Chondrocyte (in vitro differentiated cells): ENCODE measurements at regions not wholly inside any gene's neighbourhood (a gene's known extent, or its start where the extent isn't known, plus 50 kb on each side); places are given as distances from the start of the nearest gene placed in this dataset.

Experiments used
- DNase-seq: peaks from one replicate; pipeline ENCODE4 v3.0.0; 2021; ENCODE audit warnings: mixed read lengths, low spot score
- H3K27ac Mint-ChIP-seq: one replicate; pipeline ENCODE4 v1.8.0; 2021; ENCODE audit warnings: mild to moderate bottlenecking, moderate library complexity, mixed read lengths; ENCODE audit not compliant: unreplicated experiment
- H3K27me3 Mint-ChIP-seq: 2 replicates; pipeline ENCODE4 v1.8.0; 2021; ENCODE audit warnings: low read depth, mixed read lengths
- H3K36me3 Mint-ChIP-seq: 2 replicates; pipeline ENCODE4 v1.8.0; 2021; ENCODE audit warnings: low read depth, mixed read lengths
- H3K4me1 Mint-ChIP-seq: 2 replicates; pipeline ENCODE4 v1.8.0; 2021; ENCODE audit warnings: low read depth, mild to moderate bottlenecking, mixed read lengths
- H3K4me3 Mint-ChIP-seq: one replicate; pipeline ENCODE4 v1.8.0; 2021; ENCODE audit warnings: mild to moderate bottlenecking, moderate library complexity, mixed read lengths; ENCODE audit not compliant: unreplicated experiment
- H3K9me3 Mint-ChIP-seq: 2 replicates; pipeline ENCODE4 v1.8.0; 2021; ENCODE audit warnings: low read depth, mixed read lengths
- TF ChIP-seq, protein P1 (sequence below): fragments of 200-600 bp; sonication (generic); IDR thresholded peaks from 2 replicates; pipeline ENCODE4 v1.5.0; 2021; ENCODE audit warnings: antibody characterized with exemption, mild to moderate bottlenecking, moderate library complexity

DNA sequence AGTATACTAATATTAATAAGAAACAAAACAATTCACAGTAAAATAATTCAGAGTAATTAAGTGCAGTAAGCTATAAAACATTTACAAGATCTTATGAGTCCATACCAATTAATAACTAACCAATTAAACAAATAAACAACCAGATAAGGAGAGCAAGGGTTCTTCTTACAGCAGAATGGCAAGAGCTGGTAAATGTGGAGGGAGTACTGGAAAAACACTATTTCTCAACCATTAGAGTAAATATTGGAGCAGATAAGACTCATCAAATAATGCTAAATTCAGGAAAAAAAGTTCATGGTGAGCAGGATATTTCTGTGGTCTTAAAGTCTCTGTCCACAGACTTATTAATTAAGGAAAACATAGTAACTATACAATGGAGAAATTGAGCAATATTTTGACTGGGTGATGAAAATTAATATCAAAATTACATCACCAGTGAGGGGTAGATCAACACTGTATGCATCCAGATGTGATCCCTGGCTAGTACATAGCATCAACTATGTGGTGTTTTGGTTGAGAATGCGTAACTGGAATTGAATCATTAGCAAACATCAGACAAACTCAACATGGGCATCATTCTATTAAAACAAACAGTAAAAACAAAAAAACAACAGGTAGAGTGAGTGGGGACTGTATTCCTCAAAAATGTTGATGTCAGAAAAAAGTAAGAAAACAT, 1376.7 kb downstream of the PCDH19 start:
- TF ChIP-seq, protein P1, sequence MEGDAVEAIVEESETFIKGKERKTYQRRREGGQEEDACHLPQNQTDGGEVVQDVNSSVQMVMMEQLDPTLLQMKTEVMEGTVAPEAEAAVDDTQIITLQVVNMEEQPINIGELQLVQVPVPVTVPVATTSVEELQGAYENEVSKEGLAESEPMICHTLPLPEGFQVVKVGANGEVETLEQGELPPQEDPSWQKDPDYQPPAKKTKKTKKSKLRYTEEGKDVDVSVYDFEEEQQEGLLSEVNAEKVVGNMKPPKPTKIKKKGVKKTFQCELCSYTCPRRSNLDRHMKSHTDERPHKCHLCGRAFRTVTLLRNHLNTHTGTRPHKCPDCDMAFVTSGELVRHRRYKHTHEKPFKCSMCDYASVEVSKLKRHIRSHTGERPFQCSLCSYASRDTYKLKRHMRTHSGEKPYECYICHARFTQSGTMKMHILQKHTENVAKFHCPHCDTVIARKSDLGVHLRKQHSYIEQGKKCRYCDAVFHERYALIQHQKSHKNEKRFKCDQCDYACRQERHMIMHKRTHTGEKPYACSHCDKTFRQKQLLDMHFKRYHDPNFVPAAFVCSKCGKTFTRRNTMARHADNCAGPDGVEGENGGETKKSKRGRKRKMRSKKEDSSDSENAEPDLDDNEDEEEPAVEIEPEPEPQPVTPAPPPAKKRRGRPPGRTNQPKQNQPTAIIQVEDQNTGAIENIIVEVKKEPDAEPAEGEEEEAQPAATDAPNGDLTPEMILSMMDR, result no peak
- Mint-ChIP-seq H3K36me3 (no peaks in the 10 kb centered on the region), H3K27me3 (no peaks in the 10 kb centered on the region), H3K4me3 (no peak overlapping the region), H3K9me3 (no peaks in the 10 kb centered on the region), H3K4me1 (no peaks in the 10 kb centered on the region), H3K27ac (no peak overlapping the region)
- no peak for DNase-seq

DNA sequence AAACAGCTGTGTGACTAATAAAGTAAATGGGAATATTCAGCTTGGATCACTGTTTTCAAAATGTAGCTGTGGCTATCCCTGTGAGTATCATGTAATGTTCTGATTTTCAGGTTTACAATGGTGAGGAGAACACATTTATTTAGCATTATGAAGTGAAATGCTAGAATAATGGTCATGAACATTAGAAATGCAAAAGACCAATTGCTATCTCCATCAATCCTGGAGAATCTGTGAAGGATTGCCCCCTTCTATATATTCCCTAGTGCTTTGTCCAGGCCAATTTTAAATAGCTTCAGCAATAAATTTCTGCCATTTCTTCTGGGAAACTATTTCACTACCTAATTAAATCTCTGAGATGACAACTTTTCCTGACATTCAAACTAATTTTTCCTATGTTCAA, 1399.1 kb downstream of the PCDH19 start:
- H3K4me1 Mint-ChIP-seq, result peaks cover 4% of the 10 kb centered on the region
- no peak for DNase-seq
- TF ChIP-seq, protein P1, result no peak
- peaks cover 13% of the 10 kb centered on the region for H3K9me3 Mint-ChIP-seq
- H3K4me3 Mint-ChIP-seq, result no peak overlapping the region
- no peaks in the 10 kb centered on the region for H3K27me3 Mint-ChIP-seq
- no peaks in the 10 kb centered on the region for H3K36me3 Mint-ChIP-seq
- no peak overlapping the region for H3K27ac Mint-ChIP-seq

DNA sequence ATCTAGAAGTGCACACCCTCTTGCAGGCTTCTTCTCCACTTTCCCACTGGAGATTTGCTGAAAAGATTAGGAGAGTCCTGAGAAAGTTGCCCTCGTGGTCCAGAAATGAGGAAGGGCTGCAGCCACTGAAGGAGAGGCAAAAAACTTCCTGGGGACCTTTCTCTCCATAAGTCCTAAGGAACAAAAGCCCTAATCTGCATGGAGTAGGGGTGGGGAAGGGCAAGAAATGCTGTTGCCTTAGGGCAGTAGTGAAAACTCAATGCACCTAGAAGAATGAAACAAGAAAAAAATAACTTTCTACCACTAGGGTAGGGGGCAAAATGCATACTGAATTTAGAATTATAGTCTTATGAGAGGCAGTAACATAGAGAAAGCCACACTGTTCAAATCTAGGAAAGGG, 1408.8 kb downstream of the PCDH19 start:
- no peaks in the 10 kb centered on the region for H3K27me3 Mint-ChIP-seq
- no peak overlapping the region for H3K27ac Mint-ChIP-seq
- H3K36me3 Mint-ChIP-seq, result peaks cover 2% of the 10 kb centered on the region
- peaks cover 25% of the 10 kb centered on the region for H3K9me3 Mint-ChIP-seq
- DNase-seq, result no peak
- H3K4me3 Mint-ChIP-seq, result no peak overlapping the region
- H3K4me1 Mint-ChIP-seq, result no peaks in the 10 kb centered on the region
- TF ChIP-seq, protein P1, result no peak

DNA sequence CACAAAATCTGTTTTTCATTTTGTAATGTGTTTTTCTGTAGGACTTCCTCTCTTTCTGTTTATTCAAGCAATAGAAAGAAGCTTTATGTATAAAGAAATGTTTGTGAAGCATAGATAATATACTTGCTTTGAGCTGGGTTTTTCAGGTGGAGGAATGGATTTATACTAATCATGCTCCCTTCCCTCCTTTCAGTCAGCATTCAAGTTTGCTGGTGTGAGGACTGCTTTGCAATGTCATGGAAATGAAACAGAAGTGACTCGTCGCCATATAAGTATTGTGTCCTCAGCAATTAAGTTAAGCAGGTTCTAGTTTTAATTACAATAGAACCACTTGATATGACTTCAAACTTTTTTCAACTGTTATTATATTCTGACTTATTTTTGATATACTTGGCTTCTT, 1447.1 kb downstream of the PCDH19 start:
- Mint-ChIP-seq H3K27ac (no peak overlapping the region), H3K4me3 (no peak overlapping the region), H3K27me3 (no peaks in the 10 kb centered on the region), H3K36me3 (no peaks in the 10 kb centered on the region), H3K9me3 (no peaks in the 10 kb centered on the region), H3K4me1 (peaks cover 2% of the 10 kb centered on the region)
- TF ChIP-seq, protein P1, result no peak
- DNase-seq, result no peak

DNA sequence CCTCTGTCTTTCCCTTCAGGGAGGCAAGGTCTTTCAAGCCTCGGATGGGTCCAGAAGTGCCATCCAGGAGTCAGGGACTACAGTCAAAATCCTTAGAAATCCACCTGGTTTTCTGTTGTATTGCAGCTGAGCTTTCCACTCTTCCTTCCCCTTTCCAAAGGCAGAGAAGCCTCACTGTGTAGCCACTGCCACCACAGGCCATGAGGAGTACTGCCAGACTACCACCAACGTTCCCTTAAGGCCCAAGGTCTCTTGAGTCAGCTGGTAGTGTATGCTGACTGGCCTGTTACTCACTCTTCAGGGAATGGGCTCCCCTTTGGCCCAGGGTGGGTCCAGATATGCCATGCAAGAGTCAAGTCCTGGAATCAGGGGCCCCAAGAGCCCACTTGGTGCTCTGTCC, 1454.1 kb downstream of the PCDH19 start:
- no peaks in the 10 kb centered on the region for H3K27me3 Mint-ChIP-seq
- DNase-seq, result no peak

More for the DNA sequence above, 1454.1 kb downstream of the PCDH19 start:
- no peaks in the 10 kb centered on the region for H3K4me1 Mint-ChIP-seq
- TF ChIP-seq, protein P1, result no peak
- peaks cover 6% of the 10 kb centered on the region for H3K36me3 Mint-ChIP-seq
- H3K4me3 Mint-ChIP-seq, result no peak overlapping the region
- H3K27ac Mint-ChIP-seq, result no peak overlapping the region
- H3K9me3 Mint-ChIP-seq, result peaks cover 34% of the 10 kb centered on the region
